ENCODE measurements at regions not wholly inside any gene's neighbourhood (a gene's known extent, or its start where the extent isn't known, plus 50 kb on each side); places are given as distances from the start of the nearest gene placed in this dataset.

GRCh38 chr10:4473977-4474376, 352.0 kb upstream of the AKR1E2 start:
- TF ChIP-seq EZH2phosphoT487 (IDR thresholded peaks at IDR 0.05; ENCODE audit: insufficient read depth, low read depth) (no peak), EZH2 (IDR thresholded peaks at IDR 0.05; ENCODE audit: insufficient read depth, poor library complexity, severe bottlenecking) (no peak)
